HL-60 (cell line): ENCODE measurements at regions not wholly inside any gene's neighbourhood (a gene's known extent, or its start where the extent isn't known, plus 50 kb on each side); places are given as distances from the start of the nearest gene placed in this dataset.
"Not testable (repeated sequence)": the region's sequence is repeated elsewhere in the genome, so short reads cannot be mapped to it uniquely, and the experiment has no call there.

Source experiments
- DNase-seq, 2 experiments: peaks; one replicate each; pipeline ENCODE4 v3.0.0-alpha.2; 2010 to 2020; ENCODE audit warnings: low read depth in 1 of 2, low spot score in 1 of 2
- H3K27ac ChIP-seq: fragments of 250-450 bp; sonication (Bioruptor Pico); replicated peaks from 2 replicates; pipeline ENCODE4 v1.5.1; 2020; ENCODE audit warnings: mild to moderate bottlenecking, moderate library complexity
- H3K27me3 ChIP-seq: fragments of 250-450 bp; sonication (Bioruptor Pico); 2 replicates; pipeline ENCODE4 v1.5.1; 2021; ENCODE audit warnings: mild to moderate bottlenecking, moderate library complexity; ENCODE audit not compliant: insufficient read depth, poor library complexity, severe bottlenecking
- H3K4me3 ChIP-seq: replicated peaks from 2 replicates; pipeline ENCODE4 v1.5.1; 2011; ENCODE audit warnings: mild to moderate bottlenecking, control low read depth, low read length; ENCODE audit not compliant: insufficient read depth
- CTCF ChIP-seq: IDR thresholded peaks from one replicate; pipeline ENCODE4 v1.5.1; 2011; ENCODE audit warnings: low read length, control low read depth, inconsistent platforms; ENCODE audit not compliant: insufficient read depth
- GABPA ChIP-seq: IDR thresholded peaks from 2 replicates; pipeline ENCODE4 v1.6.1; 2012; ENCODE audit warnings: low read depth
- POLR2AphosphoS5 ChIP-seq: IDR thresholded peaks from 2 replicates; pipeline ENCODE4 v1.6.1; 2012; ENCODE audit warnings: low read depth
- REST ChIP-seq: IDR thresholded peaks from 2 replicates; pipeline ENCODE4 v1.6.1; 2012; ENCODE audit warnings: low read depth; ENCODE audit not compliant: insufficient replicate concordance
- SPI1 ChIP-seq: IDR thresholded peaks from 2 replicates; pipeline ENCODE4 v1.6.1; 2012; ENCODE audit warnings: low read depth, mild to moderate bottlenecking, borderline replicate concordance

GRCh38 chr14:54261283-54261682, 135.5 kb upstream of the CDKN3 start:
- TF ChIP-seq CTCF, result no peak
- TF ChIP-seq REST, result no peak
- no peak for TF ChIP-seq SPI1
- TF ChIP-seq POLR2AphosphoS5, result no peak
- Histone ChIP-seq H3K27me3 (peaks cover 3% of the 10 kb centered on the region), H3K27ac (no peak overlapping the region), H3K4me3 (no peak overlapping the region)
- DNase-seq, result no peak

GRCh38 chr14:54266616-54267015, 130.2 kb upstream of the CDKN3 start:
- H3K4me3 ChIP-seq, H3K27ac ChIP-seq, H3K27me3 ChIP-seq, DNase-seq: not testable (repeated sequence)

GRCh38 chr14:54267172-54267571, 129.6 kb upstream of the CDKN3 start:
- no peak for TF ChIP-seq CTCF
- no peak for TF ChIP-seq REST
- no peak for TF ChIP-seq POLR2AphosphoS5
- no peak for TF ChIP-seq GABPA
- no peak for TF ChIP-seq SPI1
- H3K27me3 ChIP-seq, result no peaks in the 10 kb centered on the region
- no peak overlapping the region for H3K4me3 ChIP-seq
- no peak overlapping the region for H3K27ac ChIP-seq
- no peak for DNase-seq

- no peak overlapping the region for H3K27ac ChIP-seq
- TF ChIP-seq GABPA (no peak), REST (no peak), CTCF (no peak), SPI1 (no peak), POLR2AphosphoS5 (no peak)
- DNase-seq, result no peak
- H3K4me3 ChIP-seq, result no peak overlapping the region
- no peaks in the 10 kb centered on the region for H3K27me3 ChIP-seq
Measured at GRCh38 chr14:54275997-54276725, 120.6 kb upstream of the CDKN3 start.
